ENCODE measurements at regions not wholly inside any gene's neighbourhood (a gene's known extent, or its start where the extent isn't known, plus 50 kb on each side); places are given as distances from the start of the nearest gene placed in this dataset.

DNA sequence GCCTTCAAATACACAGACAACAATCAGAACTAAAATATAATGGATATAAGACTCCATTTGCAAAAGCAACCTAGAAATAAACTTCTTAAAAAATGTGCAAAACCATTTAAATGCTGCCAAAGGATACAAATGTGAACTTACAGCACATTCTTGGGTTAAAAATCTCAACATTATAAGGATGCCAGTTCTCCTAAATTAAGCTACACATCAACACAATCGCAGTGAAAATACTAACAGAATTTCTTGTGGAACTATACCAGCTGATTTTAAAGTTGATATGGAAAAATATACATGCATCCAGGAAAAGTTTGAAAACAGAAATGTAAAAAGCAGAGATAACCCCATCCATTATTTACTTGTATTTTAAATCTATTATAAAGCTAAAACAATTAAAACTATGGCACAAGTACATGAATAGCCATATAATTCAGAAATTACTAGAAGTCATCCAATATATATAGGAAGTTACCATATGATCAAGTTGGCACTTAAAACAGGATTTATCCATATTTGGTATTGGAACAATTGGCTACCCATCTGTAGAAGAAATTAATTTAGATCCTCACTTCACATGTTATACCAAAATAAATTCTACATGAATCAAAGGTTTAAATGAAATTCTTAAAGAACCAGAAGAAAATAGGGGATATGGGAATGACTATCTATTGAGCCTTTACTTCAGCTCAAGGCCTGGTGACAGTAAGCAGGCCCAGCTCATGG, 151.7 kb upstream of the GLI2 start:
- Histone ChIP-seq H3K4me1 (peaks cover 12% of the 10 kb centered on the region), H3K27me3 (no peaks in the 10 kb centered on the region), H3K36me3 (no peaks in the 10 kb centered on the region), H3K9me3 (no peaks in the 10 kb centered on the region), H3K27ac (no peak overlapping the region), H3K4me3 (no peak overlapping the region)
- TF ChIP-seq POLR2AphosphoS5 (IDR thresholded peaks at IDR 0.05; ENCODE audit: insufficient read depth in 1 of 2, low read depth in 1 of 2) (no peak), POLR2A (IDR thresholded peaks at IDR 0.05) (no peak)
- TF ChIP-seq, protein P1, sequence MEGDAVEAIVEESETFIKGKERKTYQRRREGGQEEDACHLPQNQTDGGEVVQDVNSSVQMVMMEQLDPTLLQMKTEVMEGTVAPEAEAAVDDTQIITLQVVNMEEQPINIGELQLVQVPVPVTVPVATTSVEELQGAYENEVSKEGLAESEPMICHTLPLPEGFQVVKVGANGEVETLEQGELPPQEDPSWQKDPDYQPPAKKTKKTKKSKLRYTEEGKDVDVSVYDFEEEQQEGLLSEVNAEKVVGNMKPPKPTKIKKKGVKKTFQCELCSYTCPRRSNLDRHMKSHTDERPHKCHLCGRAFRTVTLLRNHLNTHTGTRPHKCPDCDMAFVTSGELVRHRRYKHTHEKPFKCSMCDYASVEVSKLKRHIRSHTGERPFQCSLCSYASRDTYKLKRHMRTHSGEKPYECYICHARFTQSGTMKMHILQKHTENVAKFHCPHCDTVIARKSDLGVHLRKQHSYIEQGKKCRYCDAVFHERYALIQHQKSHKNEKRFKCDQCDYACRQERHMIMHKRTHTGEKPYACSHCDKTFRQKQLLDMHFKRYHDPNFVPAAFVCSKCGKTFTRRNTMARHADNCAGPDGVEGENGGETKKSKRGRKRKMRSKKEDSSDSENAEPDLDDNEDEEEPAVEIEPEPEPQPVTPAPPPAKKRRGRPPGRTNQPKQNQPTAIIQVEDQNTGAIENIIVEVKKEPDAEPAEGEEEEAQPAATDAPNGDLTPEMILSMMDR (IDR thresholded peaks at IDR 0.05) = no peak
- DNase-seq (ENCODE audit: extremely low spot score in 2 of 2) = no peak
- intact Hi-C loops (cut with DNase I) = no loop called here

DNA sequence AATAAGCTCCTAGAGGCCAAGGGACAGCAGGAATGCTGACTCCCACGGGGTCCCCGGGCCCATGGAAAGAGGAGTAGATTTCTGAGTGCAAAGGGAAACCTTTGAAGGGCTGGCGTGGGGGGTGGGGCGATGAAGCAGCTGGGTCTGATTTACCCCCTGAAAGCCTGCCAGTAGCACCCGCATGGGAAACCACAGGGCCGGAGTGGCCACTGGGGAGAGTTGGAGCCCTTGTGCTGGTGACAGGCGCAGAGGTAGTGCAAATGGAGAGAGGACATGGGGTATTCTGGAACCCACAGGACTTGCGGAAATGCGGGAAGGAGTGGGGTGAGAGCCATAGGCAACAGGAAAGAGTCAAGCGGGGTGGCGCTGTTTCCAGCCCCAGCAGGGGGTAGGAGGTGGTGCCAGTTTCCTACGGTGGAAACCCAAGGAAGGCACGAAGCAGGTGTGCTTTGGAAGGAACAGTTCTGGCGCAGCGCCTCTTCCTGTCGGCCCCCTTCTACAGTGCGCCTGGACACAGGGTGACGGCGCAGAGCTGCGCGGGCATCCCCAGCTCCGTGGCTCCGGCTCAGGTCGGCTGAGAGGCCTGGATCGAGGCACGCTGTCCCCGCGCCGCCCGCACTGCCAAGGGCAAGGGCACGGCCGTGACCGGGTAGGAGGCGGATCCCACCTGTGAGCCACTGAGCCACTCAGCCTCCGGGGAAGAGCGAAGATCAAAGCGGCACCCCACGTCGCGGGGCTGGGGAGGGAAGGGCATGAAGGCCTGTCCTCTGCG, 149.0 kb upstream of the GLI2 start:
- H3K27ac ChIP-seq = no peak overlapping the region
- intact Hi-C loops (cut with DNase I) = no loop called here
- no peak for TF ChIP-seq POLR2AphosphoS5 (IDR thresholded peaks at IDR 0.05; ENCODE audit: insufficient read depth in 1 of 2, low read depth in 1 of 2)
- TF ChIP-seq POLR2A (IDR thresholded peaks at IDR 0.05) = no peak
- TF ChIP-seq, protein P1 (IDR thresholded peaks at IDR 0.05) = no peak
- peaks cover 20% of the 10 kb centered on the region for H3K4me1 ChIP-seq
- H3K27me3 ChIP-seq = no peaks in the 10 kb centered on the region
- H3K4me3 ChIP-seq = peak overlapping the region in 1 of 2 donors; percentile 36
- no peaks in the 10 kb centered on the region for H3K9me3 ChIP-seq
- H3K36me3 ChIP-seq = no peaks in the 10 kb centered on the region
- no peak for DNase-seq (ENCODE audit: extremely low spot score in 2 of 2)

DNA sequence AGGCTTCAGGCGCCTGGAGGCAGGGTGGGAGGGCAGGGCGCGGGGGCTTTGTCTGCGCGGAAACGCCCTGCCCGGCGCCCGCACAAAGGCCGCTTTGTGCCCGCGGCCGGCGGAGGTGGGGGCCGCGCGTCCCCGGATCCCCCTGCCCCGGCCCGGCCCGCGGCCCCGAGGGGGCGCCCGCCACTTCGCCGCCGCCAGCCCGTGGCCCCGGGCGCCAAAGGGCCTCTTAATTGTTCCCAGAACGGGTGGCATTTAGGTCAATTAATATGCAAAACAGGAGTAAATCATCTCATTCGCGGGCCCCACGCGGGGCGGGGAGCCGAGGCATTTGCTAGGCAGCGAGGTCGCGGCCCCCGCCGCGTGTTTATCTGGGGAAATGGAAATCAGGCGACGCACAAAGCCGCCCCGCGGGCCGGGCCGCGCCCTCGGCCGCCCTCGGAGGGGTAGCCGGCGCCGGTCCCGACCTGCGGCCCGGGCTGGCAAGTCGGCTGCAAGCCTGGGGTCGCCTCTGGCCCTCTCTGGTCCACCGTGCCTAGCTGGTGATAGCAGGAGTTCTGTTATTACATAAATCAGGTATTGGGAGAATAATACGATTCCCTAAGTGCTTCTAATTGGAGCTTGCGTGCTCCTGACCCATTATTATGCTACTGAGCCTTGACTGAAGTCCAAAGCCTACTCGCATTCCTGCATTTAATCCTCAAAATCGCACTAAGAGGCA, 148.2 kb upstream of the GLI2 start:
- Histone ChIP-seq H3K4me1 (peaks cover 20% of the 10 kb centered on the region), H3K36me3 (no peaks in the 10 kb centered on the region), H3K27me3 (no peaks in the 10 kb centered on the region), H3K9me3 (no peaks in the 10 kb centered on the region), H3K4me3 (peak overlapping the region in 1 of 2 donors; percentile 36), H3K27ac (no peak overlapping the region)
- no peak for TF ChIP-seq POLR2AphosphoS5 (IDR thresholded peaks at IDR 0.05; ENCODE audit: insufficient read depth in 1 of 2, low read depth in 1 of 2)
- TF ChIP-seq POLR2A (IDR thresholded peaks at IDR 0.05) = no peak
- TF ChIP-seq, protein P1 (IDR thresholded peaks at IDR 0.05) = no peak
- DNase-seq (ENCODE audit: extremely low spot score in 2 of 2) = no peak
- intact Hi-C loops (cut with DNase I) = no loop called here

DNA sequence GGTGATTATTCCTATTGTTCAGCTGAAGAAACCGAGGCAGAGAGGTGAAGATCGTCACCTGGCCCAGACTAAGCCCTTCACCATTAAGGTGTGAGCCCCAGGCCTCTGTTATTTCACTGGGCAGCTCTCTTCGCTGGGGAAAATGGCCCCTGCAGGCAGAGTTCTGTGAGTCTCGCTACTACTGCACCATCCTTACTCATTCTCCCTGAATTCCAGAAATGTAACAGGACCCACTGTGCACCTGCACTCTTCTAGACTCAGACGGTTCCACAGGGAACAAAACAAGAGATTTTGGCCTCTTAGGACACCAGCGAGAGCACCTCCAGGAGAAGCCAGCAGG, 147.7 kb upstream of the GLI2 start:
- H3K4me3 ChIP-seq = no peak overlapping the region
- no peaks in the 10 kb centered on the region for H3K9me3 ChIP-seq
- H3K27me3 ChIP-seq = no peaks in the 10 kb centered on the region
- TF ChIP-seq POLR2A (IDR thresholded peaks at IDR 0.05) = no peak
- TF ChIP-seq, protein P1 (IDR thresholded peaks at IDR 0.05) = no peak
- no peak for TF ChIP-seq POLR2AphosphoS5 (IDR thresholded peaks at IDR 0.05; ENCODE audit: insufficient read depth in 1 of 2, low read depth in 1 of 2)
- DNase-seq (ENCODE audit: extremely low spot score in 2 of 2) = no peak
- H3K4me1 ChIP-seq = peaks cover 20% of the 10 kb centered on the region
- intact Hi-C loops (cut with DNase I) = no loop called here
- no peaks in the 10 kb centered on the region for H3K36me3 ChIP-seq
- no peak overlapping the region for H3K27ac ChIP-seq

All from vagina (tissue), 2 donors.